ENCODE measurements at regions not wholly inside any gene's neighbourhood (a gene's known extent, or its start where the extent isn't known, plus 50 kb on each side); places are given as distances from the start of the nearest gene placed in this dataset.
"Not testable (repeated sequence)": the region's sequence is repeated elsewhere in the genome, so short reads cannot be mapped to it uniquely, and the experiment has no call there.

- no peak for DNase-seq
Observed at GRCh38 chr11:109480251-109480650, 58.3 kb downstream of the C11orf87 start.

GRCh38 chr11:109486129-109486528, 64.1 kb downstream of the C11orf87 start:
- no peak for DNase-seq

- DNase-seq: peak; percentile 86
Observed at GRCh38 chr11:109490953-109491635, 69.1 kb downstream of the C11orf87 start.

DNA sequence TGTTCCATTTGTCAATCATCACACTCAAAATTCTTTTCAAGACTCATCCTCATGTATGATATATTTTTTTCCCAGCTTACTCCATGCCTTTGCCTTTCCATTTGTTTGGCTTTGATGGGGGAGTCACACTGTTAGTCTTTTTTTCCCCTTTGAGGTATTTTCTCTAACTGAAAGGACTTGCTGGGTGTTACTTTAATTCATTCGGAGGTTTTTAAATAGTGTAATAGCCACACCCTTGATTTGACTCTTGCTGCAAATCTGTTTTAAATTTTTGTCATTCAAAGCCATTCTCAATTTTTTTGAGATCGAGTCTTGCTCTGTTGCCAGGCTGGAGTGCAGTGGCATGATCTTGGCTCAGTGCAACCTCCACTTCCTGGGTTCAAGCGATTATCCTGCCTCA, 84.1 kb downstream of the C11orf87 start:
- no peak for DNase-seq

GRCh38 chr11:109507331-109507730, 85.3 kb downstream of the C11orf87 start:
- no peak for DNase-seq

GRCh38 chr11:109507836-109508561, 86.0 kb downstream of the C11orf87 start:
- DNase-seq: peak; percentile 88

DNA sequence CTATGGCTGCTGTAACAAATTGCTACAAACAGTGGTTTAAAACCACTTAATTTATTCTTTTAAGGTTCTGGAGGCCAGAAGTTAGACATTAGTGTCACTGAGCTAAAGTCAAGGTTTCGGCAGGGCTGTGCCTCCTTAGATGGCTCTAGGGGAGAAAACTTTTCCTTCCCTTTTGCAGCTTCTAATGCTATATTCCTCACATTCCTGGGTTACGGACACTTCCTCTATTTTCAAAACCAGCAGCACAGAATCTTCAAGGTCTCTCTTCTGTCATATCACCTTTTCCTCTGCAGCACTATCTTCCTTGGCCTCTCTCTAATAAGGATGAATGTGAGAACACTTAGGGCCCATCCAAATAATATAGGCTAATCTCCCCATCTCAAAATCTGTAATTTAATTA, 87.0 kb downstream of the C11orf87 start:
- DNase-seq: no peak

GRCh38 chr11:109510316-109510715, 88.3 kb downstream of the C11orf87 start:
- DNase-seq: peak; percentile 20

DNA sequence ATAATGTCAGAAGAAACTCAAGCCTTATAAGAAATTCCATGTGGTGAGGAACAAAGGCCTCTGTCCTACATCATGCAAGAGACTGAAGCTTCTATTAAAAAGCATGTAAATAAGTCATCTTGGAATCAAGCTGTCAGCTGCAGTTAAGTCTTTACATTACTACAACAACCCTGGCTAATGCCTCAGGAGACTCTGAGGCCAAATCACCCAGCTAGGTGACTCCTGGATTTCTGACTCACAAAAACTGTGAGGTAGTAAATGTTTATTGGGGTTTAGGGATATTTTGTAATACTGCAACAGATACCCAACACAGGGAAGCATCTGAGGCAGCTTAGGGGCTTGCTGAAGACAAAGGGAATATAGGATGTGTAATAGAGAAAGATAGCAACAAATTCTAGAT, 89.6 kb downstream of the C11orf87 start:
- no peak for DNase-seq

DNA sequence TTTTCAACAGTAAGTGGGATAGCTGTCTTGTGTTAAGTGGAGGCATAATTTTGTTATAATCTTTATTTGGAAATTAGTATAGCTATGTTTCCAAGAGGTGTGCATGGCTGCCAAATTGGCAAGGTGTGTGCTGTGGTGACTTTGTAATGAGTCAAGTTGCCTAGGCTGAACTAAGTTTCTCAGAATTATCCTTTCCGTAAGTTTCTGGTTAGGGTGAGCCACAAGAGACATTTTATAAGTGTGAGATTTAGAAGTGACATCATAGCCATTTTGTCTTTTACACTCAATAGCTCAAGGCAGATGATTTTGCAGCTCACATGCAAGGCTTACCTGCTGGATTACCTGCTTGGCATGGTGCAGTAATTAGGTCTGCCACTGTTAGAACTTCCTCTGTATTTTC, 90.3 kb downstream of the C11orf87 start:
- DNase-seq: no peak

- peak; percentile 41 for DNase-seq
Observed at GRCh38 chr11:109512680-109513079, 90.7 kb downstream of the C11orf87 start.

GRCh38 chr11:109514313-109515018, 92.5 kb downstream of the C11orf87 start:
- DNase-seq: no peak

GRCh38 chr11:109519253-109519652, 97.3 kb downstream of the C11orf87 start:
- DNase-seq: no peak

GRCh38 chr11:109521571-109522086, 99.6 kb downstream of the C11orf87 start:
- no peak for DNase-seq

GRCh38 chr11:109522116-109522755, 100.2 kb downstream of the C11orf87 start:
- no peak for DNase-seq

GRCh38 chr11:109525636-109526035, 103.6 kb downstream of the C11orf87 start:
- DNase-seq: not testable (repeated sequence)

- DNase-seq: no peak
Observed at GRCh38 chr11:109526061-109526460, 104.1 kb downstream of the C11orf87 start.

- no peak for DNase-seq
Observed at GRCh38 chr11:109526931-109527330, 104.9 kb downstream of the C11orf87 start.

GRCh38 chr11:109527496-109527895, 105.5 kb downstream of the C11orf87 start:
- peak; percentile 75 for DNase-seq

DNA sequence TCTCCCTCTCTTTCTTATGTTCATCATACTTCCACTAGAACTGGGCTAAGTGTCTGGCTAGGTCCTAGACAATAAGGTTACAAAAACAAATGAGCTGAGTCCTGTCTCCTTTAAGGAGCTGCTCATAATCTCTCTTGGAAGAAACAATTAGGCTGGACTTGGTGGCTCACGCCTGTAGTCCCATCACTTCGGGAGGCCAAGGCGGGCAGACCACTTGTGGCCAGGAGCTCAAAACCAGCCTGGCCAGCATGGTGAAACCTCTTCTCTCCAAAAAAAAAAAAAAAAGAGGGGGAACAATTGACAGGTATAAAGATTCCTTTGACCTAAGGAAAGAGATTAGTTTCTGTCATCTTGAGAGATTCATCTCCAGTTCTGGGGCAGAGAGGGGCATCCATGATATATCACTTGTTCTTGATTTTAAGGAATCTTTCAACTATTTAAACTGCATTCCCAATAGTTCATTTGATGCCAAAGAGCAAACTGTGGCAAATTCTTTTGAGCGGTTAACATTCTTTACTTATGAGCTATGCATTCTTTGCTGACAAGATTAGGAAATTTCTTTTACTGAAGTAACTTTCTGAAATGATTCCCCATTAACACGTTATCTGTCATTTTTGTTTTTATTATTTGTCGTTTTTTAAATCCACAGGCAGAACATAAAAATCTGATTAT, 125.5 kb downstream of the C11orf87 start:
- no peak for DNase-seq

DNA sequence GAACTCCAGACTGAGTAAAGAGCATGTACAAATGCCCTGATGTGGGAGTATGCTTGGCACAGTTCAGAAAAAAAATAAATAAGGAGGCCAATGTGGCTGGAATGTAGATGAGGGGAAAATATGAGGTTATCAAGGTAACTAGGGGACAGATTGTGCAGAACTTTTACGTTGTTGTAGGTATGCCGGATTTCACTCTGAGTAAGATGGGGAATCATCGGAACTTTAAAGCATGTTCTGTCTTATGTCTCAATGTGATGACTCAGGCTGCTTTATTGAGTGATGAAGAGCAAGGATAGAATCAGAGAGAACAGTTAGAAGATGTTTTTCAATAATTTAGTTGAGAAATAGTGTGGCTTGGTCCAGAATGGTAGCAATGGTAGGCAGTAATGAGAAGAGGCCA, 130.4 kb downstream of the C11orf87 start:
- no peak for DNase-seq

GRCh38 chr11:109553284-109553683, 131.3 kb downstream of the C11orf87 start:
- DNase-seq: no peak

Measured in skin of body (tissue), 1 donor.